ENCODE measurements at regions not wholly inside any gene's neighbourhood (a gene's known extent, or its start where the extent isn't known, plus 50 kb on each side); places are given as distances from the start of the nearest gene placed in this dataset.
A peak's percentile ranks its signal among the peaks of the same experiment; 100 is the strongest.

GRCh38 chr15:88383354-88383753 is 83.8 kb downstream of the MRPL46 start:
- no peak for DNase-seq (ENCODE audit: low read depth in 1 of 2, low spot score in 1 of 2)

GRCh38 chr15:88382482-88382983 is 84.7 kb downstream of the MRPL46 start:
- DNase-seq (ENCODE audit: low read depth in 1 of 2, low spot score in 1 of 2) = no peak

- no peak for DNase-seq (ENCODE audit: low read depth in 1 of 2, low spot score in 1 of 2)
These were observed 89.0 kb downstream of the MRPL46 start for GRCh38 chr15:88378188-88378637.

GRCh38 chr15:88377509-88377908 is 89.7 kb downstream of the MRPL46 start:
- DNase-seq (ENCODE audit: low read depth in 1 of 2, low spot score in 1 of 2) = no peak

GRCh38 chr15:88376574-88377174 is 90.5 kb downstream of the MRPL46 start:
- DNase-seq (ENCODE audit: low read depth in 1 of 2, low spot score in 1 of 2) = no peak

- DNase-seq (ENCODE audit: low read depth in 1 of 2, low spot score in 1 of 2) = no peak
These were observed 91.8 kb downstream of the MRPL46 start for GRCh38 chr15:88375234-88375927.

- DNase-seq (ENCODE audit: low read depth in 1 of 2, low spot score in 1 of 2) = no peak
These were observed 102.1 kb downstream of the MRPL46 start for GRCh38 chr15:88365124-88365523.

- no peak for DNase-seq (ENCODE audit: low read depth in 1 of 2, low spot score in 1 of 2)
These were observed 92.2 kb upstream of the NTRK3 start for GRCh38 chr15:88348579-88349230.

GRCh38 chr15:88345962-88346361 is 89.4 kb upstream of the NTRK3 start:
- no peak for DNase-seq (ENCODE audit: low read depth in 1 of 2, low spot score in 1 of 2)

- DNase-seq (ENCODE audit: low read depth in 1 of 2, low spot score in 1 of 2) = no peak
These were observed 88.2 kb upstream of the NTRK3 start for GRCh38 chr15:88344786-88345185.

- no peak for DNase-seq (ENCODE audit: low read depth in 1 of 2, low spot score in 1 of 2)
These were observed 86.1 kb upstream of the NTRK3 start for GRCh38 chr15:88342666-88343065.

GRCh38 chr15:88341653-88342052 is 85.1 kb upstream of the NTRK3 start:
- DNase-seq (ENCODE audit: low read depth in 1 of 2, low spot score in 1 of 2) = no peak

GRCh38 chr15:88341006-88341405 is 84.5 kb upstream of the NTRK3 start:
- no peak for DNase-seq (ENCODE audit: low read depth in 1 of 2, low spot score in 1 of 2)

- DNase-seq (ENCODE audit: low read depth in 1 of 2, low spot score in 1 of 2) = no peak
These were observed 81.5 kb upstream of the NTRK3 start for GRCh38 chr15:88337993-88338392.

- no peak for DNase-seq (ENCODE audit: low read depth in 1 of 2, low spot score in 1 of 2)
These were observed 78.5 kb upstream of the NTRK3 start for GRCh38 chr15:88335074-88335473.

- no peak for DNase-seq (ENCODE audit: low read depth in 1 of 2, low spot score in 1 of 2)
These were observed 77.9 kb upstream of the NTRK3 start for GRCh38 chr15:88334436-88334835.

GRCh38 chr15:88331291-88331690 is 74.8 kb upstream of the NTRK3 start:
- DNase-seq (ENCODE audit: low read depth in 1 of 2, low spot score in 1 of 2) = peak in 1 of 2 donors; percentile 3

GRCh38 chr15:88326924-88327323 is 70.4 kb upstream of the NTRK3 start:
- no peak for DNase-seq (ENCODE audit: low read depth in 1 of 2, low spot score in 1 of 2)

- DNase-seq (ENCODE audit: low read depth in 1 of 2, low spot score in 1 of 2) = no peak
These were observed 68.2 kb upstream of the NTRK3 start for GRCh38 chr15:88324741-88325065.

- no peak for DNase-seq (ENCODE audit: low read depth in 1 of 2, low spot score in 1 of 2)
These were observed 67.6 kb upstream of the NTRK3 start for GRCh38 chr15:88323976-88324740.

- no peak for DNase-seq (ENCODE audit: low read depth in 1 of 2, low spot score in 1 of 2)
These were observed 66.9 kb upstream of the NTRK3 start for GRCh38 chr15:88323468-88323867.

GRCh38 chr15:88322461-88322860 is 65.9 kb upstream of the NTRK3 start:
- DNase-seq (ENCODE audit: low read depth in 1 of 2, low spot score in 1 of 2) = no peak

All from activated CD4-positive, alpha-beta T cell treated with anti-CD3 and anti-CD28 coated beads, Interleukin-2, amount 50 U/mL, for 24 hours (primary cell).